ENCODE measurements at regions not wholly inside any gene's neighbourhood (a gene's known extent, or its start where the extent isn't known, plus 50 kb on each side); places are given as distances from the start of the nearest gene placed in this dataset.

GRCh38 chr12:115818973-115819372, 458.5 kb downstream of the MED13L start:
- peaks cover 0 to 7% of the 10 kb centered on the region in 2 donors for H3K36me3 Mint-ChIP-seq
- peaks cover 0 to 5% (median 2%) of the 10 kb centered on the region in 7 donors for H3K9me3 Mint-ChIP-seq
- ATAC-seq (ENCODE audit: low read depth in 2 of 2), result no peak
- no peak overlapping the region for H3K27ac Mint-ChIP-seq
- H3K27me3 Mint-ChIP-seq, result peaks cover 27 to 36% (median 31%) of the 10 kb centered on the region in 3 donors
- no peak overlapping the region for H3K4me3 Mint-ChIP-seq
- H3K4me1 Mint-ChIP-seq, result no peaks in the 10 kb centered on the region
- no peak for DNase-seq

GRCh38 chr12:115817389-115817788, 460.1 kb downstream of the MED13L start:
- Mint-ChIP-seq H3K9me3 (peaks cover under 1 to 6% (median 5%) of the 10 kb centered on the region in 7 donors), H3K27me3 (peaks cover 31 to 37% (median 34%) of the 10 kb centered on the region in 3 donors), H3K27ac (peak overlapping the region in 1 of 6 donors; percentile 35), H3K4me3 (no peak overlapping the region), H3K36me3 (peaks cover 0 to 15% of the 10 kb centered on the region in 2 donors), H3K4me1 (no peaks in the 10 kb centered on the region)
- DNase-seq, result no peak
- no peak for ATAC-seq (ENCODE audit: low read depth in 2 of 2)

GRCh38 chr12:115815924-115816323, 461.6 kb downstream of the MED13L start:
- peaks cover 0 to 17% of the 10 kb centered on the region in 2 donors for H3K36me3 Mint-ChIP-seq
- peaks cover 18 to 30% (median 25%) of the 10 kb centered on the region in 3 donors for H3K27me3 Mint-ChIP-seq
- ATAC-seq (ENCODE audit: low read depth in 2 of 2), result no peak
- H3K9me3 Mint-ChIP-seq, result peaks cover 3 to 20% (median 9%) of the 10 kb centered on the region in 7 donors
- no peak overlapping the region for H3K4me3 Mint-ChIP-seq
- no peak overlapping the region for H3K27ac Mint-ChIP-seq
- no peaks in the 10 kb centered on the region for H3K4me1 Mint-ChIP-seq
- DNase-seq, result no peak

- peaks cover 6 to 28% (median 18%) of the 10 kb centered on the region in 3 donors for H3K27me3 Mint-ChIP-seq
- no peak for ATAC-seq (ENCODE audit: low read depth in 2 of 2)
These were observed 464.2 kb downstream of the MED13L start for GRCh38 chr12:115813256-115813655.

GRCh38 chr12:115811929-115812328, 465.6 kb downstream of the MED13L start:
- DNase-seq (no peak), ATAC-seq (ENCODE audit: low read depth in 2 of 2) (no peak)
- H3K4me1 Mint-ChIP-seq, result no peaks in the 10 kb centered on the region
- no peak overlapping the region for H3K4me3 Mint-ChIP-seq
- peaks cover 0 to 9% of the 10 kb centered on the region in 2 donors for H3K36me3 Mint-ChIP-seq
- no peak overlapping the region for H3K27ac Mint-ChIP-seq
- peaks cover 3 to 28% (median 12%) of the 10 kb centered on the region in 3 donors for H3K27me3 Mint-ChIP-seq
- H3K9me3 Mint-ChIP-seq, result peaks cover 5 to 20% (median 12%) of the 10 kb centered on the region in 7 donors

More at GRCh38 chr12:115813256-115813655, 464.2 kb downstream of the MED13L start:
- Mint-ChIP-seq H3K4me3 (no peak overlapping the region), H3K36me3 (peaks cover 0 to 9% of the 10 kb centered on the region in 2 donors), H3K27ac (no peak overlapping the region), H3K4me1 (no peaks in the 10 kb centered on the region), H3K9me3 (peaks cover 5 to 20% (median 12%) of the 10 kb centered on the region in 7 donors)
- no peak for DNase-seq

- H3K36me3 Mint-ChIP-seq, result peaks cover 0 to 9% of the 10 kb centered on the region in 2 donors
- peaks cover 0 to 28% (median 7%) of the 10 kb centered on the region in 3 donors for H3K27me3 Mint-ChIP-seq
- DNase-seq (no peak), ATAC-seq (ENCODE audit: low read depth in 2 of 2) (no peak)
- H3K4me1 Mint-ChIP-seq, result no peaks in the 10 kb centered on the region
- H3K9me3 Mint-ChIP-seq, result peaks cover 5 to 20% (median 12%) of the 10 kb centered on the region in 7 donors
- H3K27ac Mint-ChIP-seq, result no peak overlapping the region
- peak overlapping the region in 1 of 8 donors; percentile 48 for H3K4me3 Mint-ChIP-seq
These were observed 466.4 kb downstream of the MED13L start for GRCh38 chr12:115811045-115811444.

GRCh38 chr12:115810122-115810901, 467.2 kb downstream of the MED13L start:
- Mint-ChIP-seq H3K36me3 (peaks cover 0 to 9% of the 10 kb centered on the region in 2 donors), H3K27me3 (peaks cover 0 to 28% (median 10%) of the 10 kb centered on the region in 3 donors), H3K4me3 (no peak overlapping the region), H3K27ac (no peak overlapping the region), H3K9me3 (peaks cover 6 to 20% (median 12%) of the 10 kb centered on the region in 7 donors), H3K4me1 (no peaks in the 10 kb centered on the region)
- DNase-seq (no peak), ATAC-seq (ENCODE audit: low read depth in 2 of 2) (no peak)

- Mint-ChIP-seq H3K27ac (no peak overlapping the region), H3K4me3 (no peak overlapping the region), H3K4me1 (no peaks in the 10 kb centered on the region), H3K36me3 (no peaks in the 10 kb centered on the region), H3K9me3 (peaks cover 0 to 11% (median 6%) of the 10 kb centered on the region in 7 donors), H3K27me3 (peaks cover 0 to 10% (median 7%) of the 10 kb centered on the region in 3 donors)
- ATAC-seq (ENCODE audit: low read depth in 2 of 2) (no peak), DNase-seq (no peak)
These were observed 471.5 kb downstream of the MED13L start for GRCh38 chr12:115806000-115806399.

GRCh38 chr12:115802767-115803166, 474.7 kb downstream of the MED13L start:
- ATAC-seq (ENCODE audit: low read depth in 2 of 2) (no peak), DNase-seq (no peak)
- Mint-ChIP-seq H3K27ac (no peak overlapping the region), H3K9me3 (peaks cover 0 to 10% (median 2%) of the 10 kb centered on the region in 7 donors), H3K4me1 (no peaks in the 10 kb centered on the region), H3K36me3 (no peaks in the 10 kb centered on the region), H3K4me3 (no peak overlapping the region), H3K27me3 (peaks cover 0 to 7% (median 0%) of the 10 kb centered on the region in 3 donors)

GRCh38 chr12:115801871-115802270, 475.6 kb downstream of the MED13L start:
- DNase-seq (no peak), ATAC-seq (ENCODE audit: low read depth in 2 of 2) (no peak)
- Mint-ChIP-seq H3K27ac (no peak overlapping the region), H3K4me1 (no peaks in the 10 kb centered on the region), H3K9me3 (peaks cover 0 to 10% (median 1%) of the 10 kb centered on the region in 7 donors), H3K27me3 (peaks cover 0 to 7% (median 0%) of the 10 kb centered on the region in 3 donors), H3K4me3 (no peak overlapping the region), H3K36me3 (no peaks in the 10 kb centered on the region)

GRCh38 chr12:115799610-115800009, 477.9 kb downstream of the MED13L start:
- no peak for DNase-seq
- no peak for ATAC-seq (ENCODE audit: low read depth in 2 of 2)
- Mint-ChIP-seq H3K4me1 (no peaks in the 10 kb centered on the region), H3K36me3 (no peaks in the 10 kb centered on the region), H3K4me3 (no peak overlapping the region), H3K27me3 (peaks cover 4 to 11% (median 9%) of the 10 kb centered on the region in 3 donors), H3K27ac (no peak overlapping the region), H3K9me3 (peaks cover 0 to 10% (median 1%) of the 10 kb centered on the region in 7 donors)

GRCh38 chr12:115798309-115798917, 479.1 kb downstream of the MED13L start:
- H3K36me3 Mint-ChIP-seq, result no peaks in the 10 kb centered on the region
- no peaks in the 10 kb centered on the region for H3K4me1 Mint-ChIP-seq
- H3K27ac Mint-ChIP-seq, result no peak overlapping the region
- H3K9me3 Mint-ChIP-seq, result peaks cover 0 to 9% (median 2%) of the 10 kb centered on the region in 7 donors
- ATAC-seq (ENCODE audit: low read depth in 2 of 2) (no peak), DNase-seq (no peak)
- H3K27me3 Mint-ChIP-seq, result peaks cover 4 to 11% (median 9%) of the 10 kb centered on the region in 3 donors
- peak overlapping the region in 1 of 8 donors; percentile 31 for H3K4me3 Mint-ChIP-seq

- DNase-seq (no peak), ATAC-seq (ENCODE audit: low read depth in 2 of 2) (no peak)
- Mint-ChIP-seq H3K4me1 (no peaks in the 10 kb centered on the region), H3K9me3 (peaks cover 0 to 4% (median 2%) of the 10 kb centered on the region in 7 donors), H3K36me3 (no peaks in the 10 kb centered on the region), H3K4me3 (no peak overlapping the region), H3K27ac (no peak overlapping the region), H3K27me3 (peaks cover 8 to 20% (median 11%) of the 10 kb centered on the region in 3 donors)
These were observed 482.8 kb downstream of the MED13L start for GRCh38 chr12:115794659-115795081.

All from naive B cell (primary cell).